ENCODE measurements at regions not wholly inside any gene's neighbourhood (a gene's known extent, or its start where the extent isn't known, plus 50 kb on each side); places are given as distances from the start of the nearest gene placed in this dataset.

DNA sequence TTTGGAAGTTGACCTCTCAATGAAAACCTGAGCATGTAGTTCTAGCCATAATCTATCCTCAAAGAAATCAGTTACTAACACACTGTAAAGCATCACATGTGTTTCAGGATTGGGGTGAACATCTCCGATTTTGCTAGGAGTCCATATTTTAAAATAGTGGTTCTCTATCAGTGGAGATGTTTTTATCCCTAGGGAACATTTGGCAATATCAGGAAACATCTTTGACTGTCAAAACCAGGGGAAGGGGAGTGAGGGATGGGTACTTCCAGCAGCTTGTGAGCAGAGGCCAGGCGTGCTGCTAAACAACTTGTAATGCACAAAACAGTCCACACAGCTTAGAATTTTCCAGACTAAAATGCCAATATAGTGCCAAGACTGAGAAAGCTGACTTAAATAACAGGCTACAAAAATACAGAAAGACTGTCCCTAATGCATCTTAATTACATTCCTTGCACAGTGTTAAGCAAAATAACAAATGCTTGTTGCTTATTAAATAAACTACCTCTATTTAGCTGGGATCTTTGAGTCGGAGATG, 120.9 kb downstream of the CRPPA start:
- intact Hi-C loops (cut with micrococcal nuclease), result no loop called here
- no peaks in the 10 kb centered on the region for H3K9me1 ChIP-seq (ENCODE audit: control insufficient read depth, insufficient read depth, low read length)
- no peaks in the 10 kb centered on the region for H3K27me3 ChIP-seq (ENCODE audit: control insufficient read depth in 2 of 2, insufficient read depth in 2 of 2, low read length in 2 of 2)
- BruUV-seq (replicated peaks), result no TSS peak
- no peak overlapping the region for H3K4me2 ChIP-seq (ENCODE audit: insufficient read depth, low read length)
- H3K4me1 ChIP-seq (replicated peaks in 1 of 2; ENCODE audit: control insufficient read depth in 2 of 2, insufficient read depth in 2 of 2, low read length in 2 of 2), result no peaks in the 10 kb centered on the region
- FAIRE-seq (no peak), DNase-seq (ENCODE audit: extremely low read depth in 1 of 4, low spot score in 3 of 4) (no peak), ATAC-seq (no peak)
- H3K79me2 ChIP-seq (ENCODE audit: control insufficient read depth, insufficient read depth, low read length), result no peaks in the 10 kb centered on the region
- ChIA-PET POLR2A (no interaction called here), CTCF (ENCODE audit: low intra/inter-chr PET ratio) (no interaction called here)
- H3K9me3 ChIP-seq (replicated peaks; ENCODE audit: control insufficient read depth, insufficient read depth, low read depth, low read length), result no peaks in the 10 kb centered on the region
- no peak overlapping the region for H2AFZ ChIP-seq (ENCODE audit: low read depth, low read length)
- no peaks in the 10 kb centered on the region for H4K20me1 ChIP-seq (replicated peaks; ENCODE audit: control insufficient read depth, insufficient read depth, low read length)
- H3K36me3 ChIP-seq (ENCODE audit: control insufficient read depth, insufficient read depth, low read length), result peaks cover 25% of the 10 kb centered on the region; the same call in 2 of the 3 replicates
- no peak overlapping the region for H3K9ac ChIP-seq (ENCODE audit: insufficient read depth in 1 of 2, low read depth in 2 of 2, low read length in 2 of 2)
- H3K27ac ChIP-seq (ENCODE audit: extremely low read depth, low read depth, low read length), result no peak overlapping the region
- H3K4me3 ChIP-seq, result no peak overlapping the region
- 88% methylated on average over 3 of the region's 3 CpGs for WGBS (ENCODE audit: insufficient coverage, low coverage, missing lambda C conversion rate)
- in situ Hi-C loops (cut with MboI), result no loop called here
- TF ChIP-seq PHB (CRISPR knock-in tag; IDR thresholded peaks at IDR 0.05) (no peak), KHSRP (IDR thresholded peaks at IDR 0.05) (no peak), CXXC5 (CRISPR knock-in tag; IDR thresholded peaks at IDR 0.05) (no peak), RBM17 (IDR thresholded peaks at IDR 0.05; ENCODE audit: borderline replicate concordance, low read depth, low read length) (no peak), EP400 (IDR thresholded peaks at IDR 0.05) (no peak), NR2F6 (CRISPR knock-in tag; IDR thresholded peaks at IDR 0.05) (no peak), SMAD4 (CRISPR knock-in tag; conservative IDR thresholded peaks at IDR 0.05) (no peak)
- TF ChIP-seq, protein P1, sequence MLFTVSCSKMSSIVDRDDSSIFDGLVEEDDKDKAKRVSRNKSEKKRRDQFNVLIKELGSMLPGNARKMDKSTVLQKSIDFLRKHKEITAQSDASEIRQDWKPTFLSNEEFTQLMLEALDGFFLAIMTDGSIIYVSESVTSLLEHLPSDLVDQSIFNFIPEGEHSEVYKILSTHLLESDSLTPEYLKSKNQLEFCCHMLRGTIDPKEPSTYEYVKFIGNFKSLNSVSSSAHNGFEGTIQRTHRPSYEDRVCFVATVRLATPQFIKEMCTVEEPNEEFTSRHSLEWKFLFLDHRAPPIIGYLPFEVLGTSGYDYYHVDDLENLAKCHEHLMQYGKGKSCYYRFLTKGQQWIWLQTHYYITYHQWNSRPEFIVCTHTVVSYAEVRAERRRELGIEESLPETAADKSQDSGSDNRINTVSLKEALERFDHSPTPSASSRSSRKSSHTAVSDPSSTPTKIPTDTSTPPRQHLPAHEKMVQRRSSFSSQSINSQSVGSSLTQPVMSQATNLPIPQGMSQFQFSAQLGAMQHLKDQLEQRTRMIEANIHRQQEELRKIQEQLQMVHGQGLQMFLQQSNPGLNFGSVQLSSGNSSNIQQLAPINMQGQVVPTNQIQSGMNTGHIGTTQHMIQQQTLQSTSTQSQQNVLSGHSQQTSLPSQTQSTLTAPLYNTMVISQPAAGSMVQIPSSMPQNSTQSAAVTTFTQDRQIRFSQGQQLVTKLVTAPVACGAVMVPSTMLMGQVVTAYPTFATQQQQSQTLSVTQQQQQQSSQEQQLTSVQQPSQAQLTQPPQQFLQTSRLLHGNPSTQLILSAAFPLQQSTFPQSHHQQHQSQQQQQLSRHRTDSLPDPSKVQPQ (CRISPR knock-in tag; IDR thresholded peaks at IDR 0.05; ENCODE audit: borderline replicate concordance), result no peak
- TF ChIP-seq, protein P2, sequence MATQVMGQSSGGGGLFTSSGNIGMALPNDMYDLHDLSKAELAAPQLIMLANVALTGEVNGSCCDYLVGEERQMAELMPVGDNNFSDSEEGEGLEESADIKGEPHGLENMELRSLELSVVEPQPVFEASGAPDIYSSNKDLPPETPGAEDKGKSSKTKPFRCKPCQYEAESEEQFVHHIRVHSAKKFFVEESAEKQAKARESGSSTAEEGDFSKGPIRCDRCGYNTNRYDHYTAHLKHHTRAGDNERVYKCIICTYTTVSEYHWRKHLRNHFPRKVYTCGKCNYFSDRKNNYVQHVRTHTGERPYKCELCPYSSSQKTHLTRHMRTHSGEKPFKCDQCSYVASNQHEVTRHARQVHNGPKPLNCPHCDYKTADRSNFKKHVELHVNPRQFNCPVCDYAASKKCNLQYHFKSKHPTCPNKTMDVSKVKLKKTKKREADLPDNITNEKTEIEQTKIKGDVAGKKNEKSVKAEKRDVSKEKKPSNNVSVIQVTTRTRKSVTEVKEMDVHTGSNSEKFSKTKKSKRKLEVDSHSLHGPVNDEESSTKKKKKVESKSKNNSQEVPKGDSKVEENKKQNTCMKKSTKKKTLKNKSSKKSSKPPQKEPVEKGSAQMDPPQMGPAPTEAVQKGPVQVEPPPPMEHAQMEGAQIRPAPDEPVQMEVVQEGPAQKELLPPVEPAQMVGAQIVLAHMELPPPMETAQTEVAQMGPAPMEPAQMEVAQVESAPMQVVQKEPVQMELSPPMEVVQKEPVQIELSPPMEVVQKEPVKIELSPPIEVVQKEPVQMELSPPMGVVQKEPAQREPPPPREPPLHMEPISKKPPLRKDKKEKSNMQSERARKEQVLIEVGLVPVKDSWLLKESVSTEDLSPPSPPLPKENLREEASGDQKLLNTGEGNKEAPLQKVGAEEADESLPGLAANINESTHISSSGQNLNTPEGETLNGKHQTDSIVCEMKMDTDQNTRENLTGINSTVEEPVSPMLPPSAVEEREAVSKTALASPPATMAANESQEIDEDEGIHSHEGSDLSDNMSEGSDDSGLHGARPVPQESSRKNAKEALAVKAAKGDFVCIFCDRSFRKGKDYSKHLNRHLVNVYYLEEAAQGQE (IDR thresholded peaks at IDR 0.05; ENCODE audit: borderline replicate concordance), result no peak
- TF ChIP-seq, protein P2 (CRISPR knock-in tag; IDR thresholded peaks at IDR 0.05; ENCODE audit: low read depth), result no peak
- TF ChIP-seq, protein P3, sequence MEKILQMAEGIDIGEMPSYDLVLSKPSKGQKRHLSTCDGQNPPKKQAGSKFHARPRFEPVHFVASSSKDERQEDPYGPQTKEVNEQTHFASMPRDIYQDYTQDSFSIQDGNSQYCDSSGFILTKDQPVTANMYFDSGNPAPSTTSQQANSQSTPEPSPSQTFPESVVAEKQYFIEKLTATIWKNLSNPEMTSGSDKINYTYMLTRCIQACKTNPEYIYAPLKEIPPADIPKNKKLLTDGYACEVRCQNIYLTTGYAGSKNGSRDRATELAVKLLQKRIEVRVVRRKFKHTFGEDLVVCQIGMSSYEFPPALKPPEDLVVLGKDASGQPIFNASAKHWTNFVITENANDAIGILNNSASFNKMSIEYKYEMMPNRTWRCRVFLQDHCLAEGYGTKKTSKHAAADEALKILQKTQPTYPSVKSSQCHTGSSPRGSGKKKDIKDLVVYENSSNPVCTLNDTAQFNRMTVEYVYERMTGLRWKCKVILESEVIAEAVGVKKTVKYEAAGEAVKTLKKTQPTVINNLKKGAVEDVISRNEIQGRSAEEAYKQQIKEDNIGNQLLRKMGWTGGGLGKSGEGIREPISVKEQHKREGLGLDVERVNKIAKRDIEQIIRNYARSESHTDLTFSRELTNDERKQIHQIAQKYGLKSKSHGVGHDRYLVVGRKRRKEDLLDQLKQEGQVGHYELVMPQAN (IDR thresholded peaks at IDR 0.05; ENCODE audit: borderline replicate concordance), result no peak
